ENCODE measurements at regions not wholly inside any gene's neighbourhood (a gene's known extent, or its start where the extent isn't known, plus 50 kb on each side); places are given as distances from the start of the nearest gene placed in this dataset.

DNA sequence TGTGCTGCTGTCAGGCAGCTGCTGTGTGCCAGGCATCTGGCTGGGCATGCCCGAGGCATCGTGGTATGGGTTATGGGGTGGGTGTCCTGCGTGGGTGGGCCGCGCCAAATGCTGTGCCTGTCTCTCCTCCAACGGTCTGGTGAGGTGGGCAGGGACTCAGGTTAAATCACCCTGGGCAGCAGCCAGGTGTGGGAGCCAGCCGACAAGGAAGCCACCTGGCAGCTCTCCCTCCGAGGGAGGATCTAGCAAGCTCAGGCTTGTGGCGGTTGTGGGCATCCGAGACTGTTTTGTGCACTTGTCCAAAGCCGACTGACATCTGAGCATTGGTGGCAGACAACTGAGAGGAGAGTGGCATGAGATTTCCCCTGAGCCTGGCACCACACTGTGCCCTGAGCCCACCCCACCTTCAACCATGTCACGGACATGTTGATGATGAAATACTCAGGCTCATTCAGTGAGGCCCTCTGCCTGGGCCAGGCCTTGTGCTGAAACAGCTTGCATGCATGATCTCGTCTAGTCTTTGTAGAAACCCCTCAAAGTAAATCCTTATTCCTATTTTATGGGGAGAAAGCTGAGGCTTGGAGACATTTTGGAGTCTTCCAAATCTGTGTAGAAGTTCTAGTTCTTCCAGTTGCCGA lies 181.8 kb upstream of the MYL2 start:
- DNase-seq = no peak

DNA sequence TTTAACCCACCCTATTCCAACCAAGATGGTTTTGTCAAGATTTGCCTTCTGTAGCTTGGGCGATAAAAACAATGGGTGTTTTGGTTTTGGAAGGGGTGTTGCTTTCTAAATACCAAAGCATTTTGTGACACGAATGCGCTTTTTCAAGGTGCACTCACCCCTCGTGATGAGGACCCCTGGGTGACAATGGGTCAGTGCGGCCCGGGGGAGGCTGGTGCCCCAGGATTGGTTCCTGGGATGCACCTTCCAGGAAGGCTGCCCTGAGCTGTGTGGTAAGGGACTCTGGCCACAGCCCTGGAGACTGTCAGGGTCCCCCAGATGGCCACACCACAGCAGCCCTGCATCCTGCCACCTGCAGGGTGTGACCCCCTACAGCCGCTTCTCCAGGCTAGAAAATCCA lies 180.6 kb upstream of the MYL2 start:
- no peak for DNase-seq

DNA sequence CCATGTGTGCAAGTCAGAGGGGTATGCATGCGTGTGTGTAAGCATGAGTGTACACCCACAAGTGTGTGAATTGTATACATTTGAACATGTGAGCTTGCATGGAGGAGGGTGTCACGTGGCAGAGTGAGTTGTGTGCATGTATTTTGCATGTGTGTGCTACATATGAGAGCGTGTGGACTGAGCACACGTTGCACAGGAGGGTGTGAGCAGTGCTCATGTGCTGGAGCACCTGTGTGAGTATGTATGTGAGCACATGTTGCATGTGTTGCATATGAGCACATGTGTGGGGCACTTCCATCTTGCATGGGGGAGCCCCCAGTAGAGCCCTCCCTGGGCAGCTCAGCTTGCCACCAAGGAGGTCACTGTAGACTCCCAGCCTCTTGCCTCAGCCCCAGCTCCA lies 180.2 kb upstream of the MYL2 start:
- DNase-seq = no peak

DNA sequence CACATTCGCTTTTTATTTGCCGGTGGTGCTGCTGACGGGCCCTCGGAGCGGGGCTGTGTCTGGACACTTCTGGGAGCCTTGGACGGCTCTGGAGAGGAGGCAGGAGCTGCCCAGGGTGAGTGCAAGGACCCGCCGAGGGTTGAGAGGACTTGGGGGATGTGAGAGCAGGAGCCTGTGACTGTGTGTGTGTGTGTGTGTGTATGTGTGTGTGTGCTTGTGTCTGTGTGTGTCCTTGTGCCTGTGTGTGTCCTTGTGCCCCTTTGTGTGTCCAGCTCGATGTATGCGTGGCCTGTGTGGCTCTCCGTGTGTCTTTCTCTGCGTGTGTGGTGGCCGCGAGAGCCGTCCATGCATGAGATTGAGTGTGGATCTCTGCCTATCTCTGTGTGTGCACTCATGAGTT lies 179.6 kb upstream of the MYL2 start:
- DNase-seq = no peak

DNA sequence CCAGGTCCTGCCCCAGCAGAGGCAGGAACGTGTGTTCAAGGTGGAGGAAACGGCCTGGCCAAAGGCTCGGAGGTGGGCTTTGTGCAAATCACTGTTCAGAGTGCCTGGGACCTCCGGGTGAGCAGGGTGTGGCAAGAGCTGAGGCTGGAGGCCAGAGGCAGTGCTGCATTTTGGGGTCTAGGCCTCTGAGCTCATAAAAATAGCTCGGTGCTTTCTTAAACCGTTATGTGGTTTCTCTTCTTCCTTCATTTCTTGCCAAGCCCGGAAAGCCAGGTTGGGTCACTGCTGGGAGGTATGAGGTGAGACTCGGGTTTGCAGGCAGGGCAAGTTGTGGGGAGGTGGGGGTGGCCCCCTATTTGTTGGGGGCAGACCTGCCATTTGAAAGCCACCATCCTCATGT lies 178.8 kb upstream of the MYL2 start:
- no peak for DNase-seq

DNA sequence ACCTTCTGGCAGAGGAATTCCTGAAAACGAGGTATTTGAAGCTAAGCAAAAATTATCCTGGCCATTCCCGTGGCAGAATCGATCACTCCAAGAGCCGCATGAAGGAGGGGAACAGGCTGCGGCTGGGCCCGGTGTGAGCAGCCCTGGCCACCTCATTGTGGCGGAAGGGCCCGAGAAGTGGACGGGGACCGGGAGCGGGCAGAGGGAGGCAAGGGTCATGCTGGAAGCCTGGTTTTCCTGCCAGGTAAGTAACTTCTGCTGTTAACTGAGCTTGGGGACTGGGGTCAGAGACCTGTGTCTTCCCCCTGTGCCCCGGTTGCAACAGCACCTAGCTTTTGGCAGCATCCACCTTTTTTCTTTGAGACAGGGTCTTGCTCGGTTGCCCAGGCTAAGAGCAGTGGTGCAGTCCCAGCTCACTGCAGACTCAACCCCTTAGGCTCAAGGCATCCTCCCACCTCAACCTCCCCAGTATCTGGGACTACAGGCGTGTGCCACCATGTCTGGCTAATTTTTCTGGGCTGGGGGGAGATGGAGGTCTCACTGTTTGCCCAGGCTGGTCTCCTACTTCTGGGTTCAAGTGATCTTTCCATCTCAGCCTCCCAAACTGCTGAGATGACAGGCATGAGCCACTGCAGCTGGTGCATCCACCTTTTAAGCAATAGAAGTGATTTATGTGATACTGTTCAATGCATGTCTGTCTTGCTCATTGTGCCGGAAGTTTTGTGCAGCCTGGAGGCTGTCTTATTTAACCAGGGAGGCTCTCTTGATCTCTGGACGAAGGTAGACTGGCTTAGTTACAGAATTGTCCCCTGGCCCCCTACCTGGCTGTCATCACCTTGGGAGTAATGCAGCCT lies 174.0 kb upstream of the MYL2 start:
- DNase-seq = no peak

DNA sequence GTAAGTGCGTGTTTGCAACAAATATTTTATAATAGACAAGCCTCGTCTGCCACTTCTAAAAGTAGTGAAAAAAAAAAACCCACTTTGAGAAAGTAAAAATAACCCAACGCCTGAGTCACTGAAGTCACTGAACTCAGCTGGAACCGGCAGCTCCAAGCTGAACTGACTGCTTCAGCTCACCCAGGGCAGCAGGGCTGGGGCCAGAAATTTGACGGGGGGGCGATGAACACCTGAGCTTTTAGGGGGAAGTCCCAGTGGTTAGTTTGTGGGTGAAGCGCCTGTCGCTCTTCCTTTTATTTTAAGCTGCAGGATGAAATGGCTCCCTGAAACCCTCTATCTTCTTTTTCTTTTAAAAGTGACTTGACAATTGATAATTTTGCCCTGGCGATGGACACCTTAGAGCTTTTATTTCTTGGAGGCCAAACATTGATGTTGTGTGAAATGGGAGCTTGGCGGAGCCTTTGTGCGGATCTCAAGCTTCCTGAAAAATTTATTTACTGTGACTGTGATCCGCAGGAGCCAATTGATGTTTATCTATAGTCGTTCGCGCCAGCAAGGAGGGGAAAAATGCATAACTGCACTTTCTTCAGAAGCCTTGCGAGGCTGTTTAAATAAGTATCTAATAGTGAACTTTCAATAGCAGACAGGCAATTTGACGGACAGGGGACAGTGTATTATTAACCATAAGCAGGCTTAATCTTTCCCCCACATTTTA lies 173.2 kb upstream of the MYL2 start:
- DNase-seq = peak; percentile 20

DNA sequence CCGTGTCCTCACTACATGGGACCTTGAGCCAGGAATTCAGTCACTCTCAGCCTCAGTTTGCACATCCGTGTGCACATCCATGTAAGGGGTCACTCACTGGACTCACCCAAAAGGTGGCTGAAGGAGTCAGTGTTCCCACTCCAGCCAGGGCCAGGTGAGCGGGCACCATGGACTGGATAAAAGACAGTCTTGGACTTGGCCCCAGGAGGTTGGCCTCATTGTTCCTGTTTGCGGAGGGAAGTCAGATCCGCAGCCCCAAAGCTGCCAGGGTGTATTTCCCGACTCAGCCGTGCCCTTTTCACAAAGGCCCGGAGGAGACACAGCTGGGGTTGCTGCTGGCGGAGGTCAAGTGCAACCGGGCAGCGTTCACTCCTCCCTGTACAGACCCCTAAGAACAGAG lies 170.7 kb upstream of the MYL2 start:
- DNase-seq = no peak

DNA sequence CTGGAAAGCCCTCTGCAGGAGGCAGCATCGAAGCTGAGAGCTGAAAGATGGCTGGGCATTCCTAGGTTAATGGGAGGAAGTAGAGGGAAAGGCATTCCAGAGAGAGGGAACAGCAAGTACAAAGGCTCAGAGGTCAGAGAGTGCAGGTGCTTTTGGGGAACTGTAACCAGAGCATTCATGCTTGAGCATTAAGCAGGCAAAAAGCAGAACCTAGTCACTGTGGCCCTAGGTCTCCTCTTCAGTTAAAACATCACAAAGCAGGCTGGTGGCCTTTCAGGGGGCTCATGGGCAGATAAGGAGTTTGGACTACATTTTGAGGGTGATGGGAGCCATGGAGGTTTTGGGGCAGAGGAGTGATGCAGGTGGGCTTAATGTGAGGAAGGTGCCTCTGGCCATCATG lies 169.2 kb upstream of the MYL2 start:
- no peak for DNase-seq

DNA sequence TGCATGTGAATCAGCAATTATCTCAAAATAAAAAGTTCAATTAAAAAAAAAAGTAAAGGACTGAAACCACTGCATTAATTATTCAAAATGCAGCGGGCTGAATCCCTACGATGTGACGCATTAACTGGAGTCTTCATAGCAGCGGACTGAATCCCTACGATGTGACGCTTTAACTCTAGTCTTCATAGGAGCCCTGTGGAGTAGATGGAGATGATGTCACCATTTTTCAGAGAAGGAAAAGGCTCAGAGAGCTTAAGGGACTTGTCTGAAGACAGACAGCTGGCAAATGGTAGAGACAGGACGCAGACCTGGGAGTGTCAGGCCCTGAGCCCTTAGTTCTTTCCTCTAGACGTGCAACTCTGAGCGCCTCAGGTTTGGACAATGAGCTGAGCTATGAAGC lies 168.0 kb upstream of the MYL2 start:
- no peak for DNase-seq

DNA sequence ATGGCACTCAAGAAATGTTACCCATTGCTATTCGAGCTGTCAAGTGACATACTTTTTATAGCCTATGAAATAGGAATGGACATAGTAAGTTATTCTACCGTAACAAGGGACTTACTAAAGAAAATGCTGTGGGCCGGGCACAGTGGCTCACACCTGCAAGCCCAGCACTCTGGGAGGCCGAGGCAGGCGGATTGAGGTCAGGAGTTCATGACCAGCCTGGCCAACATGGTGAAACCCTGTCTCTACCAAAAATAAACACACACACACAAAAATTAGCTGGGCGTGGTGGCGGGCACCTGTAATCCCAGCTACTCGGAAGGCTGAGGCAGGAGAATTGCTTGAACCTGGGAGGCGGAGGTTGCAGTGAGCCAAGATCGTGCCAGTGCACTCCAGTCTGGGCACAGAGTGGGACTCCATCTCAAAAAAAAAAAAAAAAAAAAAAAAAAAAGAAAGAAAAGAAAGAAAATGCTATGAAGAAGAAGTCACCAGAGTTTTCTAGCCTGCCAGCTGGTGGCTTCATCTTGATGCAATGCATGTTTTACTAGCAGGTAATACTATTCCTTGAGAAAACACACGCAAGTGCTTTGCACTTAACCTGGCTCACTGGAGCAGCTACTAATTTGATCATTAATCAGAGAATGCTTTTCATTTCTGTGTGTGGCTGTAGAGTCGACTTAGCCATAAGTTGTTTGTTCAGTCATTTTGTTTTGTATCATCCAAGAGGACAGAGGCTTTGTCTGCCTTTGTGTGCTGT lies 166.7 kb upstream of the MYL2 start:
- no peak for DNase-seq

DNA sequence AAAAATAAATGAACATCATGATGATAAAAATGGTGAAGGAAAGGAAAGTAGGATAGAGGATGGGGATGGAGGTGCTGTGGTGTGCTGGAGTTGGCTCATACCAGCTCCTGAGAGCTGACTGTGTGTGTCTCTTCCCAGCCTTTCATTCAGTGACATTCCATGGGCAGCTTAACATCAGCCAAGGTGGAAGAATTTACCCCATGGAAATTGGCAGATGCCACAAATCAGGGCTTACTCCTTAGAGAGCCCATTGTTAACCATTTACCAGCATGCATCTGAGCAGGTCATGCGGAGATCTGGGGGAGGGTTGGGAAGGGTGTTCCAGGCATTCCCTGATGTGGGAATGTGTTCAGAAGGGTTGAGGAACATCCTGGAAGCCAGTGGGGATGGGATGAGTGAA lies 164.7 kb upstream of the MYL2 start:
- DNase-seq = no peak

DNA sequence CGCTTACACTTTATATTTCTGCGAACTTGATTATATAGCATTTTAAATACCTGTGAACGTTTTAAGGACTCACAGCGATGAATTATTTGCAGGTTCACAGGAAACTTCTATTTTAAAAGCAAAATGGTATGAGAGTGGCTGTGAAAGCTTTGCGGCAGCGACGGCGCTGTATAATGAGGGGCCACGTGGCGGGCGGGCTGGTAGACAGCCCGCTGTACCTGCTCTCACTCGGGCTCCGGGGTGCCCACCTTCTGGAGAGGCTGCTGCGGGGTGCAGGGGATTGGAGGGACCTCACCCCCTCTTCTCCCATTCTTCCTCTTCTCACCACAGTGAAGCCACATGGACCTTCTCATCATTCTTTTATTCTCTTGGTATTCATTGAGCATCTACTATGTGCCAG lies 164.2 kb upstream of the MYL2 start:
- DNase-seq = no peak

DNA sequence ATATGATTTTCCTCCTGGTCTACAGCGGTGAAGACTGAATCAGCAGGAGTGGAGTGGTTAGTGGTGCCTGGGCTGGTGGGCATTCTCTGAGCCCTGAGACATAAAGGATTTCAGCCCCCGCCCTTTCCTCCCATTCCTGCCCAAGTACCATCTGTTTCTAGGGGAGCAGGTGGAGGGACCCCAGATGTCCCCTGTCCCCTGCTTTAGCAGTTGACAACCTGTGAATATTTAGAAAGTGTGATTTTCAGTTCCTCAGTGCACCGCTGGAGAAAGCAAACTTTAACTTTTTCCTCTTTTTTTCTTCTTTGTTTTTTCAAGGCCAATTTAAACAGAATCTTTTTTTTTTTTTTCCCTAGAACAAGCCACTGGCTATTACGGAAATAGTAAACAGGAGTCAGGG lies 163.8 kb upstream of the MYL2 start:
- DNase-seq = no peak

DNA sequence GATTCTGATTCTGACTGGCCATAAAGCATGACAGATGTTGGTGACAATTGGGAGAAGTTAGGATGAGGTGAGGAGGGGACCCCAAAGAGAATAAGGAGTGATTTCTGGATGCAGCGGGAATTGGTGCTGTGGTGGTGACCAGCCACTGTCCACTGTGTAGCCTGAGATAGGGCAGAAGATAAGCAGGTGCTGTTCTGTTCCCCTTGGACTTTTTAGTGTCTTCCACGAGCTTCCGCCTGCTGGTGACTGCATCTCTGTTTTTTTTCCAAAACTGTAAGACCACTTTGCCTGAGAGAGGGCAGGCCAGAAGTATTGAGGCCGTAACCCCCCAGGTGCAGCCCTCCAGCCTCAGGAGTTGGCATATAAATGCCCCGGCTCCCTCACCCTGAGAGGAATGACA lies 161.2 kb upstream of the MYL2 start:
- no peak for DNase-seq

DNA sequence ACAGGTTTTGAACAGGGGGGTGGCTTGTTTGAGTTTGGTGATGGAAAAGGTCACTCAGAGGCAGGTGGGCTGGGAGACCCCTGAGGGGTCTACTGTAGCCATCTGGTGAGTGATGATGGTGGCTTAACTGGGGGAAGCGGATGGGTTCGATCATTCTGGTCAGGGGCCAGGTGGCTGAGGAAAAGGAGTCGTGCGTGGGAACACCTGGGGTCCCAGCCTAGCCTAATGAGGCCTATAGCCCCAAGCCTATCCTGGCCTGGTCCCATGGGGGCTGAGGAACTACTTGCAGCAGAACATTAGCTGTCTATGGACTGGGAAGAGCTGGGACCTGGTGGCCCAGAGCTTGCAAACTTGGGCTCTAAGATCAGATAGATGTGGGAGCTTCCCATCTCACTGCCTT lies 158.4 kb upstream of the MYL2 start:
- no peak for DNase-seq

DNA sequence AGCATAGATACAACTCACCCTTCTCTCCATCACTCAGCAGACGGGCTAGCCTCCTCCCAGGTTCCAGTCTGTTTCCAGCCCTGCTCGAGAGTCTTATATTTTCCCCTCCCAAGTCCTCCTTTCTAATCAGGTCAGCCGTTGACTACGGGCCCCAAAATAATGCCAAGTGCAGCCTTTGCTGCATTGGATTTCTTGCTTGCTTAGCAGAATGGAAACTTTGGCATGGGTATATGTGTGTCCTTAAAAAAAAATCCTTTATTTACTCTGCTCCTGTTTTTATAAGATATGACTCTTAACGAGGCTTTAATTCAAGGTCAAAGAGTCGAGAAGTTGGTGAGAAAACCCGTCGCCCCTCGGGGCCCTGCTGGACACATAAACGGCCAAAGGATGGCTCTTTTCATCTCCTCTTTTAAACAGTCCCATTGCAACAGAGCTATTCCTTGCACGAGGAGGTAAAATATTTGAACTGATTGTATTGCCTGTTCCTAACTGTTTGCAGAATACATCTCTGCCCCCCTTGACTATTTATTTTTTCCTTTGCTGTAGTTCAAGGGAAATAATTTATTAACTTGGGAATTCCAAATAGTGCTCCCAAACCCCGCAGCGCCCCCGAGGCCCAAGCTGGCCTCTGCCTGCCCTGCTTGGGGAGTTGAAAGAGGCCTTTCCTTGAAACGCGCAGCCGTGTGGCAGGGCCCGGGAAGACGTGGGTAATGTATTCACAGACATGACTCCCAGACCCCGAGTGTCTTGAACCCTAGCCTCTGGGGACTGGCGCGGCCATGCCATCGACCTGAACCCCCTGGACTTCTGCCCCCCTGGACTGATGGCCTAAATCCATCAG lies 156.5 kb upstream of the MYL2 start:
- DNase-seq = no peak

DNA sequence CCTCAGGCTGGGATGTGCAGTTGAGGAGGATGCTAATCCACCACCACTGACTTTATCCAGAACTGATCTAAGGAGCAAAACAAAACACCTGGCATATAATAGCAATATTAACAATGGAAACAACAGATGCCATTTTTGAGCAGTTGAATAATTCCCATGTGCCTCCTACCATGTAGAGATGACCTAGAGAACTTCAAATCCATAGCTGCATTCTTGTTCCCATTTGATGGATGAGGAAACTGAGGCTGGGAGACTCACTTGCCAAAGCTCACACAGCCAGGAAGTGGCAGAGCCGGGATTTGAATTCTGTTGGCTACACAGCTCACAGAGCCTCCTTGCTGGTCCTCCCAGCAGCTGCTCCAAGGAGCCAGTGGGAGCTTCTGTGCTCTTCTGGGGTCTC lies 155.8 kb upstream of the MYL2 start:
- DNase-seq = no peak

DNA sequence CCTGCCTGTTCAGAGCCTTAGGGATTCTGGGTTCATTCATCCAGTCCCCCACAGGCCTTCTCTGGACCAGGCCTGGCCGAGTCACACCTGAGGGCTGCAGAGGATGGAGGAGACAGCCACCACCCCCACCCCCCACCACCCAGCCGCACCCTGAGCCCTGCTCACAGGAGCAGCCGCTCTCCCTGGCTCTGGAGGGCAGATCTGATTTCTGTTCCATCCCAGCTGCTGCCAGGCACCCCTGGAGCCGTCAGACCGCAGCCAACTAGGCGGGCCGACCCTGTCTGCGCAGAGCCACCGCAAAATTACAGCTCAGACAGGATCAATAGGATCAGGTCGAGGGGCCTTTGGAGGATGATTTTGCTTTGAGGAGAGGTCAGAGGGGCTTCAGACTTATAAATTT lies 154.6 kb upstream of the MYL2 start:
- no peak for DNase-seq

DNA sequence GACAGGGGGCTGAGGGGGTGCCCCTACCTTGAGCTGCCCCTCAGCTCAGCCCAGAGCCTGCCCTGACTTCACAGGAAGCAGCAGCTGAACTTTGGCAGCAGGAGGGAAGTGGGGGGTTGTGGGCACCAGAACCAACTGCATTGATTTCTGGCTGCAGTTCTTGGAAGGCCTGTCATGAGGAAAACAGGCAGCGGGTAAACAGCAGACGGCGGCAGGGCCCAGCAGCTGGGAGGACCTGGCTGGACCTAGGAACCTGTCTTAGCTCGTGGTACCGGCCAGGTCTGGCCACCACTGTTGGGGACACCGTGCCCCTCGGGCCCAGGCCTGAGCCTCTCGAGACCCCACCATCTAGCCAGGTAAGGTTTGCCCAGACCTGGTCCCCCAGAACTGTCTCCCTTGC lies 154.2 kb upstream of the MYL2 start:
- DNase-seq = no peak

DNA sequence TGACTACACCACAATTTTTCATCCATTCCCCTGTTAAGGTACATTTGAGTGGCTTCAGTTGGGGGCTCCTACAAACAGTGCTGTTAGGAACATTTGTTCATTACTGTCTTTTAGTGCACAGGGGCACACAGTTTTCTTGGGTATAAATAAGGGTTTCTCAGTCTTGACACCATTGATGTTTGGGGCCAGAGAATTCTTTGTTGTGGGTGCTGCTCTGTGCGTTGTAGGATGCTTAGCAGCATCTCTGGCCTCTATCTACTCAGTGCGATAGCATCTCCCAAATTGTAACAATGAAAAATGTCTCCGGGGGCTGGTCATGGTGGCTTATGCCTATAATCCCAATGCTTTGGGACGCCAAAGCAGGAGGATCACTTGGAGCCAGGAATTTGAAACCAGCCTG lies 153.0 kb upstream of the MYL2 start:
- DNase-seq = no peak

DNA sequence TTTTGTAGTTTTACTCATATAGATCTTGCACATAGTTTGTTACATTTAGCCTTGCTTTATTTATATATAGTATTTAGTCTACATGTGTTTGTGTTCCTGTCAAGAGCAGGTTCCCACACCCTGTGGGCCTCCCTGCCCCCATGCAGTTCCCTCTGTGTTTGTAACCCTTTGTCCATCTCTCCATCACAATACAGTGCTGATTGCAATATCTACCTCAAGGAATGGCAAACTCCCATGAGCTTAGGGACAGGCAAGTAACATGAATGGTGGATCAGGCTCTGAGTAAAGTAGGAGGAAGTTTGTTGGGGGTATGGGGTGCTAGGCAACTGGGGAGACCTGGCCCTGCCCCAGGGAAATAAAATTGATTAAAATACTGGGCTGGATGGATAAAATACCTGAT lies 151.9 kb upstream of the MYL2 start:
- no peak for DNase-seq

DNA sequence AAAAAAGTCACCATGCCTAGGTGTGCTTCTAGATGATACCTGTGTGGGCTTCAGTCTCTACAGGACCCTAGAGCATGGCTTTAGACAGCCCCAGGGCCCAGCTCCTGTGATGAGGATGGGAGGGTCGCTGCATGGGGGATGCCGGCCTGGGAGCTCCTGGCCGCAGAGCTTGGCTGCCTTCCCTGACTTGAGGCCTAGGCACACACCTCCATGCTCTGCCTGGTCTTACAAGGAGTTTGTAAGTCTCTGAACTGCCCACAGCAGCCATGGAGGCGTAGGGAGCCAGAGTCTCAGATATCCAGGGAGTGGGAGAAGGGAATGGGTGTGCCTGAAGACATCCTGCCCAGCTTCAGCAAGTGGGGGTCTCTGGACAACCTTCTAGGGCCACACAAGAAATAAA lies 149.5 kb upstream of the MYL2 start:
- no peak for DNase-seq
